Endothelial cell of umbilical vein (primary cell): ENCODE measurements at regions not wholly inside any gene's neighbourhood (a gene's known extent, or its start where the extent isn't known, plus 50 kb on each side); places are given as distances from the start of the nearest gene placed in this dataset.

Source experiments
- BruUV-seq: library from RNA; stranded (reverse); fragments of 400-500 nt; replicated peaks from 2 replicates; lab custom pipeline; 2021; lab: Mats Ljungman, UMichigan
- CTCF ChIA-PET: fragments of 300-600, 350-600 bp; sonication (Branson Sonifier 250); formaldehyde crosslinking; loops from one replicate; lab custom pipeline; 2021; ENCODE audit warnings: antibody characterized with exemption, inconsistent platforms; lab: Charles Lee
- POLR2A ChIA-PET: fragments of 300-600, 350-600 bp; sonication (Branson Sonifier 250); formaldehyde crosslinking; loops from one replicate; lab custom pipeline; 2021; ENCODE audit warnings: antibody characterized with exemption, inconsistent platforms; lab: Charles Lee
- DNase-seq: peaks from one replicate; pipeline ENCODE4 v3.0.0-alpha.2; 2011; ENCODE audit warnings: low read depth, low spot score
- FAIRE-seq: peaks from 2 replicates; lab custom pipeline; 2011; peaks lifted over from hg19 to GRCh38; lab: Jason Lieb, UNC
- H2AFZ ChIP-seq: 2 replicates; pipeline ENCODE4 v1.6.0; 2012; ENCODE audit warnings: low read depth, low read length, control low read depth, inconsistent platforms
- H3K27ac ChIP-seq: 2 replicates; pipeline ENCODE4 v1.5.1; 2011; ENCODE audit warnings: low read depth, mild to moderate bottlenecking, control low read depth, low read length, moderate library complexity; ENCODE audit not compliant: insufficient read depth
- H3K27me3 ChIP-seq, 2 experiments: 2 replicates each; pipeline versions ENCODE4 v1.6.0 to v1.6.1; 2011; ENCODE audit warnings: low read length in 2 of 2, mixed read lengths in 1 of 2; ENCODE audit not compliant: control insufficient read depth in 2 of 2, insufficient read depth in 2 of 2
- H3K36me3 ChIP-seq, 2 experiments: 2 replicates in 1 of 2; 3 replicates in 1 of 2; pipeline ENCODE4 v1.5.1; 2011; ENCODE audit warnings: low read length in 2 of 2, mild to moderate bottlenecking in 1 of 2, moderate library complexity in 1 of 2; ENCODE audit not compliant: control insufficient read depth in 2 of 2, insufficient read depth in 2 of 2; ENCODE audit errors: extremely low read depth in 1 of 2
- H3K4me1 ChIP-seq: 3 replicates; pipeline ENCODE4 v1.5.1; 2011; ENCODE audit warnings: mild to moderate bottlenecking, low read length; ENCODE audit not compliant: control insufficient read depth, insufficient read depth; ENCODE audit errors: extremely low read depth
- H3K4me2 ChIP-seq: 2 replicates; pipeline ENCODE4 v1.6.1; 2011; ENCODE audit warnings: low read length, control low read depth, mixed read lengths; ENCODE audit not compliant: insufficient read depth
- H3K4me3 ChIP-seq, 3 experiments: fragments of 200-600 bp in 1 of 3; sonication (generic), shearing (Covaris generic) in 1 of 3; replicated peaks in 1 of 3; 2 replicates each; pipeline ENCODE4 v1.5.1; 2011 to 2016; ENCODE audit warnings: control low read depth in 3 of 3, low read length in 3 of 3, mild to moderate bottlenecking in 2 of 3, inconsistent platforms in 1 of 3, low read depth in 1 of 3, moderate library complexity in 1 of 3; ENCODE audit not compliant: insufficient read depth in 1 of 3
- H3K79me2 ChIP-seq: 2 replicates; pipeline ENCODE4 v1.6.0; 2012; ENCODE audit warnings: low read length, inconsistent platforms; ENCODE audit not compliant: control insufficient read depth, insufficient read depth
- H3K9ac ChIP-seq: replicated peaks from 2 replicates; pipeline ENCODE3; 2011; ENCODE audit warnings: low read length, control low read depth; ENCODE audit not compliant: insufficient read depth; ENCODE audit errors: extremely low read depth
- H3K9me1 ChIP-seq: replicated peaks from 3 replicates; pipeline ENCODE4 v1.6.0; 2011; ENCODE audit warnings: mild to moderate bottlenecking, low read length; ENCODE audit not compliant: control insufficient read depth, insufficient read depth; ENCODE audit errors: extremely low read depth
- H3K9me3 ChIP-seq: replicated peaks from 2 replicates; pipeline ENCODE4 v1.5.1; 2012; ENCODE audit warnings: low read length, inconsistent platforms; ENCODE audit not compliant: control insufficient read depth, insufficient read depth
- H4K20me1 ChIP-seq: replicated peaks from 2 replicates; pipeline ENCODE3; 2011; ENCODE audit warnings: mild to moderate bottlenecking, low read length; ENCODE audit not compliant: control insufficient read depth, insufficient read depth; ENCODE audit errors: extremely low read depth
- EZH2 ChIP-seq: IDR thresholded peaks from 2 replicates; pipeline ENCODE4 v1.6.1; 2012; ENCODE audit warnings: borderline replicate concordance, low read depth, mild to moderate bottlenecking, moderate library complexity, low read length, inconsistent platforms; ENCODE audit not compliant: severe bottlenecking
- FOS ChIP-seq: IDR thresholded peaks from 2 replicates; pipeline ENCODE4 v1.6.1; 2011; ENCODE audit warnings: mild to moderate bottlenecking, low read length, moderate library complexity, borderline replicate concordance; ENCODE audit not compliant: insufficient read depth
- GATA2 ChIP-seq: IDR thresholded peaks from 2 replicates; pipeline ENCODE4 v1.7.0; 2011; ENCODE audit warnings: low read depth, mild to moderate bottlenecking, moderate library complexity, mixed read lengths, low read length; ENCODE audit not compliant: insufficient read length, insufficient read depth
- JUN ChIP-seq: IDR thresholded peaks from 2 replicates; pipeline ENCODE4 v1.6.1; 2011; ENCODE audit warnings: borderline replicate concordance, low read depth; ENCODE audit not compliant: insufficient read length, insufficient read depth
- MYC ChIP-seq: IDR thresholded peaks from one replicate; pipeline ENCODE4 v1.6.1; 2011; ENCODE audit warnings: mild to moderate bottlenecking, low read depth, low read length
- POLR2A ChIP-seq: IDR thresholded peaks from 2 replicates; pipeline ENCODE4 v1.6.1; 2012; ENCODE audit warnings: low read depth, mild to moderate bottlenecking, control low read depth, low read length
- POLR2AphosphoS5 ChIP-seq: IDR thresholded peaks from 2 replicates; pipeline ENCODE4 v1.6.1; 2012; ENCODE audit warnings: low read depth, mild to moderate bottlenecking, control low read depth, low read length, moderate library complexity; ENCODE audit not compliant: insufficient read depth
- dilution Hi-C: fragments of 300-500 bp; cut with MboI; formaldehyde crosslinking; loops from one replicate; pipeline ENCODE4 v1.15.0; 2019; ENCODE audit warnings: low sequenced_read_pairs; ENCODE audit not compliant: extremely low pct_ligation_motif_present
- intact Hi-C: fragments of 100-400 bp; cut with micrococcal nuclease; formaldehyde crosslinking; loops from one replicate; pipeline ENCODE4 v1.10.0; 2022
- TF ChIP-seq, protein P1 (sequence below), 2 donors: IDR thresholded peaks; 1 replicate in 1 of 2; 2 replicates in 1 of 2; pipeline ENCODE4 v1.5.1; 2011; ENCODE audit warnings: low read length in 2 of 2, mild to moderate bottlenecking in 2 of 2, moderate library complexity in 2 of 2, control low read depth in 1 of 2, inconsistent platforms in 1 of 2, low read depth in 1 of 2; ENCODE audit not compliant: insufficient read depth in 1 of 2; ENCODE audit errors: extremely low read depth in 1 of 2
- TF ChIP-seq, protein P2 (sequence below): IDR thresholded peaks from 2 replicates; pipeline ENCODE4 v1.6.1; 2011; ENCODE audit not compliant: insufficient read depth, insufficient read length

- no peak overlapping the region for H3K4me2 ChIP-seq
- no peak for TF ChIP-seq EZH2
- no peak for TF ChIP-seq POLR2A
- TF ChIP-seq FOS = no peak
- no peak for TF ChIP-seq JUN
- no peak for TF ChIP-seq GATA2
- no peak for TF ChIP-seq POLR2AphosphoS5
- TF ChIP-seq, protein P1, sequence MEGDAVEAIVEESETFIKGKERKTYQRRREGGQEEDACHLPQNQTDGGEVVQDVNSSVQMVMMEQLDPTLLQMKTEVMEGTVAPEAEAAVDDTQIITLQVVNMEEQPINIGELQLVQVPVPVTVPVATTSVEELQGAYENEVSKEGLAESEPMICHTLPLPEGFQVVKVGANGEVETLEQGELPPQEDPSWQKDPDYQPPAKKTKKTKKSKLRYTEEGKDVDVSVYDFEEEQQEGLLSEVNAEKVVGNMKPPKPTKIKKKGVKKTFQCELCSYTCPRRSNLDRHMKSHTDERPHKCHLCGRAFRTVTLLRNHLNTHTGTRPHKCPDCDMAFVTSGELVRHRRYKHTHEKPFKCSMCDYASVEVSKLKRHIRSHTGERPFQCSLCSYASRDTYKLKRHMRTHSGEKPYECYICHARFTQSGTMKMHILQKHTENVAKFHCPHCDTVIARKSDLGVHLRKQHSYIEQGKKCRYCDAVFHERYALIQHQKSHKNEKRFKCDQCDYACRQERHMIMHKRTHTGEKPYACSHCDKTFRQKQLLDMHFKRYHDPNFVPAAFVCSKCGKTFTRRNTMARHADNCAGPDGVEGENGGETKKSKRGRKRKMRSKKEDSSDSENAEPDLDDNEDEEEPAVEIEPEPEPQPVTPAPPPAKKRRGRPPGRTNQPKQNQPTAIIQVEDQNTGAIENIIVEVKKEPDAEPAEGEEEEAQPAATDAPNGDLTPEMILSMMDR (IDR thresholded peaks at IDR 0.05; ENCODE audit: extremely low read depth in 1 of 2, insufficient read depth in 1 of 2, low read depth in 1 of 2, low read length in 2 of 2) = no peak
- no peak for TF ChIP-seq MYC
- TF ChIP-seq, protein P2, sequence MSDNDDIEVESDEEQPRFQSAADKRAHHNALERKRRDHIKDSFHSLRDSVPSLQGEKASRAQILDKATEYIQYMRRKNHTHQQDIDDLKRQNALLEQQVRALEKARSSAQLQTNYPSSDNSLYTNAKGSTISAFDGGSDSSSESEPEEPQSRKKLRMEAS = no peak
- BruUV-seq = no TSS peak
- H3K27me3 ChIP-seq = no peaks in the 10 kb centered on the region
- no peak for FAIRE-seq
- ChIA-PET CTCF (interaction anchor here (2.0 kb wide), 1 partner anchor 10 kb away, joined by 6 read pairs; no protein-coding TSS in a partner anchor), POLR2A (no interaction called here)
- H3K4me3 ChIP-seq = no peak overlapping the region
- dilution Hi-C loops = no loop called here
- H3K4me1 ChIP-seq = no peaks in the 10 kb centered on the region
- H2AFZ ChIP-seq = no peak overlapping the region
- H3K9ac ChIP-seq = no peak overlapping the region
- no peaks in the 10 kb centered on the region for H3K79me2 ChIP-seq
- H3K27ac ChIP-seq = no peak overlapping the region
- intact Hi-C loops = no loop called here
- no peaks in the 10 kb centered on the region for H3K9me3 ChIP-seq
- no peaks in the 10 kb centered on the region for H3K36me3 ChIP-seq
- no peaks in the 10 kb centered on the region for H4K20me1 ChIP-seq
- no peaks in the 10 kb centered on the region for H3K9me1 ChIP-seq
- no peak for DNase-seq
These were observed 235.5 kb upstream of the ACTBL2 start for GRCh38 chr5:57718155-57718554.
